Cardiac muscle cell (in vitro differentiated cells and primary cell): ENCODE measurements at regions not wholly inside any gene's neighbourhood (a gene's known extent, or its start where the extent isn't known, plus 50 kb on each side); places are given as distances from the start of the nearest gene placed in this dataset.

Source experiments
- DNase-seq, 2 donors: peaks; one replicate each; pipeline versions ENCODE4 v3.0.0 to v3.0.0-alpha.2; 2010 to 2017; ENCODE audit warnings: low read depth in 1 of 2, low spot score in 1 of 2
- H3K27ac ChIP-seq: fragments of 200-600 bp; sonication (generic); 2 replicates; pipeline ENCODE4 v1.5.1; 2016
- H3K27me3 ChIP-seq: fragments of 200-600 bp; sonication (generic); 2 replicates; pipeline ENCODE4 v1.6.0; 2016; ENCODE audit warnings: control low read depth
- H3K36me3 ChIP-seq: fragments of 200-600 bp; sonication (generic); 2 replicates; pipeline ENCODE4 v1.5.1; 2016; ENCODE audit warnings: control low read depth
- H3K4me1 ChIP-seq: fragments of 200-600 bp; sonication (generic); 2 replicates; pipeline ENCODE4 v1.8.1; 2017; ENCODE audit warnings: low read depth, mild to moderate bottlenecking, mixed run types
- H3K4me3 ChIP-seq: fragments of 200-600 bp; sonication (generic); 2 replicates; pipeline ENCODE4 v1.5.1; 2016; ENCODE audit warnings: mild to moderate bottlenecking
- H3K9me3 ChIP-seq: fragments of 200-600 bp; sonication (generic); 2 replicates; pipeline ENCODE4 v1.5.1; 2017; ENCODE audit warnings: low read depth, mild to moderate bottlenecking, control low read depth
- CTCF ChIP-seq: IDR thresholded peaks from 2 replicates; pipeline ENCODE4 v1.5.1; 2012; ENCODE audit warnings: low read depth, mild to moderate bottlenecking, low read length

GRCh38 chr5:152686931-152687330 is 281.9 kb upstream of the NMUR2 start:
- DNase-seq, result no peak

GRCh38 chr5:152688561-152689249 is 283.6 kb upstream of the NMUR2 start:
- Histone ChIP-seq H3K27ac (no peak overlapping the region), H3K9me3 (no peaks in the 10 kb centered on the region), H3K27me3 (no peaks in the 10 kb centered on the region), H3K36me3 (no peaks in the 10 kb centered on the region), H3K4me1 (no peaks in the 10 kb centered on the region), H3K4me3 (no peak overlapping the region)
- DNase-seq, result peak in 1 of 2 donors; percentile 89
- no peak for TF ChIP-seq CTCF

More at GRCh38 chr5:152686931-152687330, 281.9 kb upstream of the NMUR2 start:
- no peak overlapping the region for H3K27ac ChIP-seq
- no peaks in the 10 kb centered on the region for H3K36me3 ChIP-seq
- no peaks in the 10 kb centered on the region for H3K4me1 ChIP-seq
- no peak overlapping the region for H3K4me3 ChIP-seq
- no peak for TF ChIP-seq CTCF
- no peaks in the 10 kb centered on the region for H3K9me3 ChIP-seq
- H3K27me3 ChIP-seq, result no peaks in the 10 kb centered on the region

- no peak overlapping the region for H3K27ac ChIP-seq
- H3K4me1 ChIP-seq, result no peaks in the 10 kb centered on the region
- H3K27me3 ChIP-seq, result no peaks in the 10 kb centered on the region
- no peak for TF ChIP-seq CTCF
- DNase-seq, result peak in 1 of 2 donors; percentile 25
- no peaks in the 10 kb centered on the region for H3K9me3 ChIP-seq
- no peaks in the 10 kb centered on the region for H3K36me3 ChIP-seq
- H3K4me3 ChIP-seq, result no peak overlapping the region
These were observed 284.2 kb upstream of the NMUR2 start for GRCh38 chr5:152689250-152689711.

- no peak for DNase-seq
- no peak overlapping the region for H3K4me3 ChIP-seq
- no peak for TF ChIP-seq CTCF
These were observed 289.2 kb upstream of the NMUR2 start for GRCh38 chr5:152694231-152694630.

GRCh38 chr5:152701305-152701949 is 296.3 kb upstream of the NMUR2 start:
- Histone ChIP-seq H3K4me1 (no peaks in the 10 kb centered on the region), H3K36me3 (no peaks in the 10 kb centered on the region), H3K27ac (no peak overlapping the region), H3K4me3 (no peak overlapping the region), H3K9me3 (no peaks in the 10 kb centered on the region), H3K27me3 (no peaks in the 10 kb centered on the region)
- peak in 1 of 2 donors; percentile 20 for DNase-seq
- TF ChIP-seq CTCF, result no peak

More at GRCh38 chr5:152694231-152694630, 289.2 kb upstream of the NMUR2 start:
- no peaks in the 10 kb centered on the region for H3K4me1 ChIP-seq
- no peaks in the 10 kb centered on the region for H3K36me3 ChIP-seq
- no peaks in the 10 kb centered on the region for H3K9me3 ChIP-seq
- no peak overlapping the region for H3K27ac ChIP-seq
- H3K27me3 ChIP-seq, result no peaks in the 10 kb centered on the region
